GM23338 (cell line): ENCODE measurements at regions not wholly inside any gene's neighbourhood (a gene's known extent, or its start where the extent isn't known, plus 50 kb on each side); places are given as distances from the start of the nearest gene placed in this dataset.

Experiments
- ATAC-seq: fragments of 200-7000 bp; cut with Tn5 transposase; 3 replicates; pipeline ENCODE4 v1.9.1; 2020
- DNase-seq: peaks from one replicate; pipeline ENCODE4 v3.0.0-alpha.2; 2015; ENCODE audit warnings: low spot score
- H2AFZ ChIP-seq: fragments of 200-600 bp; sonication (generic); 2 replicates; pipeline ENCODE4 v1.8.0; 2016; ENCODE audit warnings: antibody characterized with exemption, mild to moderate bottlenecking, moderate library complexity
- H3F3A ChIP-seq: fragments of 200-600 bp; sonication (generic); replicated peaks from 2 replicates; pipeline ENCODE4 v1.8.0; 2017; ENCODE audit warnings: antibody characterized with exemption, mixed run types, low read depth
- H3K27ac ChIP-seq: fragments of 200-600 bp; sonication (generic); 2 replicates; pipeline ENCODE4 v1.6.1; 2016; ENCODE audit warnings: low read depth
- H3K27me3 ChIP-seq: fragments of 200-600 bp; sonication (generic); 2 replicates; pipeline ENCODE4 v1.8.0; 2016; ENCODE audit warnings: mild to moderate bottlenecking, mixed run types, moderate library complexity; ENCODE audit not compliant: insufficient read depth
- H3K36me3 ChIP-seq: fragments of 200-600 bp; sonication (generic); 2 replicates; pipeline ENCODE4 v1.8.0; 2016; ENCODE audit warnings: mild to moderate bottlenecking; ENCODE audit not compliant: insufficient read depth
- H3K4me1 ChIP-seq: fragments of 200-600 bp; sonication (generic); 2 replicates; pipeline ENCODE4 v1.8.0; 2016; ENCODE audit warnings: mild to moderate bottlenecking, moderate library complexity; ENCODE audit not compliant: insufficient read depth
- H3K4me2 ChIP-seq: fragments of 200-600 bp; sonication (generic); 2 replicates; pipeline ENCODE4 v1.7.1; 2017; ENCODE audit warnings: mixed run types
- H3K4me3 ChIP-seq: fragments of 200-600 bp; sonication (generic); 2 replicates; pipeline ENCODE4 v1.6.1; 2016; ENCODE audit warnings: mixed run types
- H3K79me2 ChIP-seq: fragments of 200-600 bp; sonication (generic); replicated peaks from 2 replicates; pipeline ENCODE4 v1.8.0; 2017; ENCODE audit warnings: mild to moderate bottlenecking; ENCODE audit not compliant: insufficient read depth
- H3K9me2 ChIP-seq: fragments of 200-600 bp; sonication (generic); 2 replicates; pipeline ENCODE4 v1.8.0; 2017; ENCODE audit not compliant: insufficient read depth
- H4K20me1 ChIP-seq: fragments of 200-600 bp; sonication (generic); replicated peaks from 2 replicates; pipeline ENCODE4 v1.8.0; 2017; ENCODE audit warnings: mild to moderate bottlenecking; ENCODE audit not compliant: insufficient read depth
- H3K27ac Mint-ChIP-seq: 2 replicates; pipeline ENCODE4 v1.8.0; 2020; ENCODE audit warnings: inconsistent platforms, mild to moderate bottlenecking, moderate library complexity, mixed read lengths
- H3K27me3 Mint-ChIP-seq: 3 replicates; pipeline ENCODE4 v1.8.0; 2022; ENCODE audit warnings: low read depth, mild to moderate bottlenecking, moderate library complexity, mixed read lengths, inconsistent platforms; ENCODE audit not compliant: insufficient read depth, poor library complexity
- H3K36me3 Mint-ChIP-seq: 3 replicates; pipeline ENCODE4 v1.8.0; 2021; ENCODE audit warnings: low read depth, mild to moderate bottlenecking, inconsistent platforms, moderate library complexity, mixed read lengths
- H3K4me1 Mint-ChIP-seq: 3 replicates; pipeline ENCODE4 v1.8.0; 2020; ENCODE audit warnings: mild to moderate bottlenecking, inconsistent platforms, mixed read lengths
- H3K4me3 Mint-ChIP-seq: 3 replicates; pipeline ENCODE4 v1.8.0; 2021; ENCODE audit warnings: moderate library complexity, mild to moderate bottlenecking, inconsistent platforms, mixed read lengths
- H3K9me3 Mint-ChIP-seq: 3 replicates; pipeline ENCODE4 v1.8.0; 2020; ENCODE audit warnings: moderate library complexity, mild to moderate bottlenecking, inconsistent platforms, mixed read lengths
- CREB1 ChIP-seq: fragments of 250-450 bp; sonication (Bioruptor Pico); IDR thresholded peaks from 2 replicates; pipeline ENCODE4 v1.5.0; 2020; ENCODE audit warnings: low read depth, mild to moderate bottlenecking, moderate library complexity
- EZH2 ChIP-seq: fragments of 200-600 bp; sonication (generic); IDR thresholded peaks from one replicate; pipeline ENCODE4 v1.8.0; 2017; ENCODE audit warnings: antibody characterized with exemption, mild to moderate bottlenecking, low read depth; ENCODE audit not compliant: unreplicated experiment
- EZH2phosphoT487 ChIP-seq: fragments of 200-600 bp; sonication (generic); IDR thresholded peaks from one replicate; pipeline ENCODE4 v1.8.1; 2018; ENCODE audit warnings: antibody characterized with exemption; ENCODE audit not compliant: unreplicated experiment
- JUNB ChIP-seq: IDR thresholded peaks from one replicate; pipeline ENCODE4 v1.6.1; 2016; ENCODE audit warnings: antibody characterized with exemption; ENCODE audit not compliant: unreplicated experiment
- NANOG ChIP-seq: IDR thresholded peaks from 2 replicates; pipeline ENCODE4 v1.6.1; 2016; ENCODE audit warnings: antibody characterized with exemption, borderline replicate concordance
- POLR2AphosphoS5 ChIP-seq: IDR thresholded peaks from 2 replicates; pipeline ENCODE4 v1.6.1; 2016; ENCODE audit warnings: antibody characterized with exemption, low read depth
- STAT1 ChIP-seq: IDR thresholded peaks from one replicate; pipeline ENCODE4 v1.6.1; 2016; ENCODE audit warnings: antibody characterized with exemption; ENCODE audit not compliant: unreplicated experiment
- ZNF331 ChIP-seq: fragments of 250-450 bp; sonication (Bioruptor Pico); IDR thresholded peaks from 2 replicates; pipeline ENCODE4 v1.5.0; 2020; ENCODE audit warnings: low read depth, mild to moderate bottlenecking, moderate library complexity
- TF ChIP-seq, protein P1 (sequence below): IDR thresholded peaks from one replicate; pipeline ENCODE4 v1.6.1; 2018; ENCODE audit warnings: antibody characterized with exemption; ENCODE audit not compliant: unreplicated experiment
- TF ChIP-seq, protein P2 (sequence below): IDR thresholded peaks from 2 replicates; pipeline ENCODE4 v1.6.1; 2016; ENCODE audit warnings: antibody characterized with exemption
- TF ChIP-seq, protein P3 (sequence below): fragments of 250-450 bp; sonication (Bioruptor Pico); IDR thresholded peaks from 2 replicates; pipeline ENCODE4 v1.5.0; 2020; ENCODE audit warnings: mild to moderate bottlenecking, moderate library complexity

DNA sequence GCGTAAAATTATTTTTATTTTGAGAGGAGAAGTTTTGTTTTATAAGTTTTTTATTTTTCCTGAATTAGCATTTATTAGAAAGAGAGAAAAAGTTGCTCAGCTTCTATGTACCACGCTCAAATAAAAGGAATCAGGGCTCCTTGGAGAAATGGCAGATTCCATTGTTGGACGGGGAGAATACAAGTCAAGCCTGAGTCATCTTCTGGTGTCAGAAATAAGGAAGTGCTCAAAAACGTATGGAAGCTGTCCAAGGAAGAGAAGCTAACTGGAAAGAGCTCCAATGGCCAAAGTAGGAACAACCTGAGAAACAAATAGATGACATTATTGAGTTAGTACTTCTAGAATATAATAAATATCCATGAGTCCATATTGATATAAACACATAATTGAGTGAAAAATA is 89.3 kb upstream of the NEIL3 start:
- Histone ChIP-seq H3K27me3 (no peaks in the 10 kb centered on the region), H3K27ac (no peak overlapping the region), H3F3A (no peaks in the 10 kb centered on the region), H3K79me2 (no peaks in the 10 kb centered on the region), H3K4me2 (no peak overlapping the region), H4K20me1 (no peaks in the 10 kb centered on the region), H3K36me3 (no peaks in the 10 kb centered on the region), H2AFZ (no peak overlapping the region), H3K9me2 (no peaks in the 10 kb centered on the region), H3K4me1 (peaks cover 10% of the 10 kb centered on the region), H3K4me3 (no peak overlapping the region)
- DNase-seq (no peak), ATAC-seq (no peak)
- no peaks in the 10 kb centered on the region for H3K36me3 Mint-ChIP-seq
- peaks cover 2% of the 10 kb centered on the region for H3K27me3 Mint-ChIP-seq
- H3K9me3 Mint-ChIP-seq: no peaks in the 10 kb centered on the region
- H3K27ac Mint-ChIP-seq: no peak overlapping the region
- TF ChIP-seq POLR2AphosphoS5: no peak
- no peak for TF ChIP-seq JUNB
- TF ChIP-seq, protein P1, sequence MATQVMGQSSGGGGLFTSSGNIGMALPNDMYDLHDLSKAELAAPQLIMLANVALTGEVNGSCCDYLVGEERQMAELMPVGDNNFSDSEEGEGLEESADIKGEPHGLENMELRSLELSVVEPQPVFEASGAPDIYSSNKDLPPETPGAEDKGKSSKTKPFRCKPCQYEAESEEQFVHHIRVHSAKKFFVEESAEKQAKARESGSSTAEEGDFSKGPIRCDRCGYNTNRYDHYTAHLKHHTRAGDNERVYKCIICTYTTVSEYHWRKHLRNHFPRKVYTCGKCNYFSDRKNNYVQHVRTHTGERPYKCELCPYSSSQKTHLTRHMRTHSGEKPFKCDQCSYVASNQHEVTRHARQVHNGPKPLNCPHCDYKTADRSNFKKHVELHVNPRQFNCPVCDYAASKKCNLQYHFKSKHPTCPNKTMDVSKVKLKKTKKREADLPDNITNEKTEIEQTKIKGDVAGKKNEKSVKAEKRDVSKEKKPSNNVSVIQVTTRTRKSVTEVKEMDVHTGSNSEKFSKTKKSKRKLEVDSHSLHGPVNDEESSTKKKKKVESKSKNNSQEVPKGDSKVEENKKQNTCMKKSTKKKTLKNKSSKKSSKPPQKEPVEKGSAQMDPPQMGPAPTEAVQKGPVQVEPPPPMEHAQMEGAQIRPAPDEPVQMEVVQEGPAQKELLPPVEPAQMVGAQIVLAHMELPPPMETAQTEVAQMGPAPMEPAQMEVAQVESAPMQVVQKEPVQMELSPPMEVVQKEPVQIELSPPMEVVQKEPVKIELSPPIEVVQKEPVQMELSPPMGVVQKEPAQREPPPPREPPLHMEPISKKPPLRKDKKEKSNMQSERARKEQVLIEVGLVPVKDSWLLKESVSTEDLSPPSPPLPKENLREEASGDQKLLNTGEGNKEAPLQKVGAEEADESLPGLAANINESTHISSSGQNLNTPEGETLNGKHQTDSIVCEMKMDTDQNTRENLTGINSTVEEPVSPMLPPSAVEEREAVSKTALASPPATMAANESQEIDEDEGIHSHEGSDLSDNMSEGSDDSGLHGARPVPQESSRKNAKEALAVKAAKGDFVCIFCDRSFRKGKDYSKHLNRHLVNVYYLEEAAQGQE: no peak
- TF ChIP-seq, protein P2, sequence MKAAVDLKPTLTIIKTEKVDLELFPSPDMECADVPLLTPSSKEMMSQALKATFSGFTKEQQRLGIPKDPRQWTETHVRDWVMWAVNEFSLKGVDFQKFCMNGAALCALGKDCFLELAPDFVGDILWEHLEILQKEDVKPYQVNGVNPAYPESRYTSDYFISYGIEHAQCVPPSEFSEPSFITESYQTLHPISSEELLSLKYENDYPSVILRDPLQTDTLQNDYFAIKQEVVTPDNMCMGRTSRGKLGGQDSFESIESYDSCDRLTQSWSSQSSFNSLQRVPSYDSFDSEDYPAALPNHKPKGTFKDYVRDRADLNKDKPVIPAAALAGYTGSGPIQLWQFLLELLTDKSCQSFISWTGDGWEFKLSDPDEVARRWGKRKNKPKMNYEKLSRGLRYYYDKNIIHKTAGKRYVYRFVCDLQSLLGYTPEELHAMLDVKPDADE: no peak
- TF ChIP-seq EZH2phosphoT487: no peak
- TF ChIP-seq EZH2: no peak
- TF ChIP-seq ZNF331: no peak
- no peak for TF ChIP-seq STAT1
- TF ChIP-seq CREB1 (CRISPR knock-in tag): no peak
- TF ChIP-seq, protein P3, sequence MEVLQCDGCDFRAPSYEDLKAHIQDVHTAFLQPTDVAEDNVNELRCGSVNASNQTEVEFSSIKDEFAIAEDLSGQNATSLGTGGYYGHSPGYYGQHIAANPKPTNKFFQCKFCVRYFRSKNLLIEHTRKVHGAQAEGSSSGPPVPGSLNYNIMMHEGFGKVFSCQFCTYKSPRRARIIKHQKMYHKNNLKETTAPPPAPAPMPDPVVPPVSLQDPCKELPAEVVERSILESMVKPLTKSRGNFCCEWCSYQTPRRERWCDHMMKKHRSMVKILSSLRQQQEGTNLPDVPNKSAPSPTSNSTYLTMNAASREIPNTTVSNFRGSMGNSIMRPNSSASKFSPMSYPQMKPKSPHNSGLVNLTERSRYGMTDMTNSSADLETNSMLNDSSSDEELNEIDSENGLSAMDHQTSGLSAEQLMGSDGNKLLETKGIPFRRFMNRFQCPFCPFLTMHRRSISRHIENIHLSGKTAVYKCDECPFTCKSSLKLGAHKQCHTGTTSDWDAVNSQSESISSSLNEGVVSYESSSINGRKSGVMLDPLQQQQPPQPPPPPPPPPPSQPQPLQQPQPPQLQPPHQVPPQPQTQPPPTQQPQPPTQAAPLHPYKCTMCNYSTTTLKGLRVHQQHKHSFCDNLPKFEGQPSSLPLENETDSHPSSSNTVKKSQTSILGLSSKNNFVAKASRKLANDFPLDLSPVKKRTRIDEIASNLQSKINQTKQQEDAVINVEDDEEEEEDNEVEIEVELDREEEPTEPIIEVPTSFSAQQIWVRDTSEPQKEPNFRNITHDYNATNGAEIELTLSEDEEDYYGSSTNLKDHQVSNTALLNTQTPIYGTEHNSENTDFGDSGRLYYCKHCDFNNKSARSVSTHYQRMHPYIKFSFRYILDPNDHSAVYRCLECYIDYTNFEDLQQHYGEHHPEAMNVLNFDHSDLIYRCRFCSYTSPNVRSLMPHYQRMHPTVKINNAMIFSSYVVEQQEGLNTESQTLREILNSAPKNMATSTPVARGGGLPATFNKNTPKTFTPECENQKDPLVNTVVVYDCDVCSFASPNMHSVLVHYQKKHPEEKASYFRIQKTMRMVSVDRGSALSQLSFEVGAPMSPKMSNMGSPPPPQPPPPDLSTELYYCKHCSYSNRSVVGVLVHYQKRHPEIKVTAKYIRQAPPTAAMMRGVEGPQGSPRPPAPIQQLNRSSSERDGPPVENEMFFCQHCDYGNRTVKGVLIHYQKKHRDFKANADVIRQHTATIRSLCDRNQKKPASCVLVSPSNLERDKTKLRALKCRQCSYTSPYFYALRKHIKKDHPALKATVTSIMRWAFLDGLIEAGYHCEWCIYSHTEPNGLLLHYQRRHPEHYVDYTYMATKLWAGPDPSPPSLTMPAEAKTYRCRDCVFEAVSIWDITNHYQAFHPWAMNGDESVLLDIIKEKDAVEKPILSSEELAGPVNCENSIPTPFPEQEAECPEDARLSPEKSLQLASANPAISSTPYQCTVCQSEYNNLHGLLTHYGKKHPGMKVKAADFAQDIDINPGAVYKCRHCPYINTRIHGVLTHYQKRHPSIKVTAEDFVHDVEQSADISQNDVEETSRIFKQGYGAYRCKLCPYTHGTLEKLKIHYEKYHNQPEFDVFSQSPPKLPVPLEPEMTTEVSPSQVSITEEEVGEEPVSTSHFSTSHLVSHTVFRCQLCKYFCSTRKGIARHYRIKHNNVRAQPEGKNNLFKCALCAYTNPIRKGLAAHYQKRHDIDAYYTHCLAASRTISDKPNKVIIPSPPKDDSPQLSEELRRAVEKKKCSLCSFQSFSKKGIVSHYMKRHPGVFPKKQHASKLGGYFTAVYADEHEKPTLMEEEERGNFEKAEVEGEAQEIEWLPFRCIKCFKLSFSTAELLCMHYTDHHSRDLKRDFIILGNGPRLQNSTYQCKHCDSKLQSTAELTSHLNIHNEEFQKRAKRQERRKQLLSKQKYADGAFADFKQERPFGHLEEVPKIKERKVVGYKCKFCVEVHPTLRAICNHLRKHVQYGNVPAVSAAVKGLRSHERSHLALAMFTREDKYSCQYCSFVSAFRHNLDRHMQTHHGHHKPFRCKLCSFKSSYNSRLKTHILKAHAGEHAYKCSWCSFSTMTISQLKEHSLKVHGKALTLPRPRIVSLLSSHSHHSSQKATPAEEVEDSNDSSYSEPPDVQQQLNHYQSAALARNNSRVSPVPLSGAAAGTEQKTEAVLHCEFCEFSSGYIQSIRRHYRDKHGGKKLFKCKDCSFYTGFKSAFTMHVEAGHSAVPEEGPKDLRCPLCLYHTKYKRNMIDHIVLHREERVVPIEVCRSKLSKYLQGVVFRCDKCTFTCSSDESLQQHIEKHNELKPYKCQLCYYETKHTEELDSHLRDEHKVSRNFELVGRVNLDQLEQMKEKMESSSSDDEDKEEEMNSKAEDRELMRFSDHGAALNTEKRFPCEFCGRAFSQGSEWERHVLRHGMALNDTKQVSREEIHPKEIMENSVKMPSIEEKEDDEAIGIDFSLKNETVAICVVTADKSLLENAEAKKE (CRISPR knock-in tag): no peak
- no peak for TF ChIP-seq NANOG
- peaks cover 13% of the 10 kb centered on the region for H3K4me1 Mint-ChIP-seq
- H3K4me3 Mint-ChIP-seq: no peak overlapping the region
